ENCODE measurements at regions not wholly inside any gene's neighbourhood (a gene's known extent, or its start where the extent isn't known, plus 50 kb on each side); places are given as distances from the start of the nearest gene placed in this dataset.

GRCh38 chr19:56933014-56933705 lies 92.6 kb upstream of the PEG3 start:
- TF ChIP-seq EZH2phosphoT487 (IDR thresholded peaks at IDR 0.05; ENCODE audit: low read depth) (no peak), CTCF (IDR thresholded peaks at IDR 0.05; ENCODE audit: low read depth, low read length) (no peak)
